H9 (cell line): ENCODE measurements at regions not wholly inside any gene's neighbourhood (a gene's known extent, or its start where the extent isn't known, plus 50 kb on each side); places are given as distances from the start of the nearest gene placed in this dataset.

Experiments used
- DNase-seq: peaks from one replicate; pipeline ENCODE4 v3.0.0-alpha.2; 2017
- H2AFZ ChIP-seq: one replicate; pipeline ENCODE4 v1.6.1; 2013; ENCODE audit warnings: mild to moderate bottlenecking, low read length, control low read depth, moderate library complexity
- H2AK5ac ChIP-seq: 2 replicates; pipeline ENCODE4 v1.6.1; 2013; ENCODE audit warnings: low read length, control low read depth, mixed read lengths; ENCODE audit not compliant: insufficient read length
- H2BK120ac ChIP-seq: one replicate; pipeline ENCODE4 v1.6.1; 2013; ENCODE audit warnings: low read depth, mild to moderate bottlenecking, low read length, control low read depth, inconsistent platforms; ENCODE audit not compliant: poor library complexity, severe bottlenecking
- H2BK12ac ChIP-seq: 2 replicates; pipeline ENCODE4 v1.6.1; 2013; ENCODE audit warnings: low read length, control low read depth, mixed read lengths, low read depth; ENCODE audit not compliant: insufficient read length
- H2BK15ac ChIP-seq: 2 replicates; pipeline ENCODE4 v1.6.1; 2013; ENCODE audit warnings: low read depth, low read length, control low read depth
- H2BK20ac ChIP-seq: one replicate; pipeline ENCODE4 v1.6.1; 2013; ENCODE audit warnings: low read depth, mild to moderate bottlenecking, low read length, control low read depth, inconsistent platforms; ENCODE audit not compliant: poor library complexity, severe bottlenecking
- H2BK5ac ChIP-seq: 2 replicates; pipeline ENCODE4 v1.6.1; 2013; ENCODE audit warnings: low read length, control low read depth, mixed read lengths; ENCODE audit not compliant: insufficient read length
- H3K14ac ChIP-seq: 2 replicates; pipeline ENCODE4 v1.6.1; 2013; ENCODE audit warnings: low read length, control low read depth; ENCODE audit not compliant: insufficient read depth
- H3K18ac ChIP-seq: 2 replicates; pipeline ENCODE4 v1.6.1; 2013; ENCODE audit warnings: low read depth, mild to moderate bottlenecking, mixed read lengths, low read length, control low read depth; ENCODE audit not compliant: insufficient read length
- H3K23ac ChIP-seq: 2 replicates; pipeline ENCODE4 v1.6.1; 2013; ENCODE audit warnings: low read length, control low read depth, mixed read lengths, low read depth; ENCODE audit not compliant: insufficient read length
- H3K23me2 ChIP-seq: 2 replicates; pipeline ENCODE4 v1.6.1; 2013; ENCODE audit warnings: low read depth, mild to moderate bottlenecking, mixed read lengths, low read length, control low read depth; ENCODE audit not compliant: insufficient read length, poor library complexity, severe bottlenecking
- H3K27ac ChIP-seq: 2 replicates; pipeline ENCODE4 v1.5.1; 2013; ENCODE audit warnings: low read length, control low read depth, mixed read lengths, low read depth; ENCODE audit not compliant: insufficient read length
- H3K27me3 ChIP-seq: 2 replicates; pipeline ENCODE4 v1.6.1; 2013; ENCODE audit warnings: low read length, control low read depth, inconsistent platforms; ENCODE audit not compliant: insufficient read depth
- H3K4ac ChIP-seq: 2 replicates; pipeline ENCODE4 v1.6.1; 2013; ENCODE audit warnings: low read depth, mild to moderate bottlenecking, control low read depth, inconsistent platforms, low read length, moderate library complexity
- H3K4me1 ChIP-seq: 2 replicates; pipeline ENCODE4 v1.6.1; 2013; ENCODE audit warnings: low read length, control low read depth, inconsistent platforms; ENCODE audit not compliant: insufficient read depth
- H3K4me2 ChIP-seq: 2 replicates; pipeline ENCODE4 v1.6.1; 2013; ENCODE audit warnings: low read length, control low read depth, mixed read lengths; ENCODE audit not compliant: insufficient read length, insufficient read depth
- H3K56ac ChIP-seq: 2 replicates; pipeline ENCODE4 v1.6.1; 2013; ENCODE audit warnings: low read depth, mild to moderate bottlenecking, mixed read lengths, low read length, control low read depth; ENCODE audit not compliant: insufficient read length
- H3K79me1 ChIP-seq: 2 replicates; pipeline ENCODE4 v1.6.1; 2013; ENCODE audit warnings: low read depth, mild to moderate bottlenecking, moderate library complexity, low read length, control low read depth, inconsistent platforms; ENCODE audit not compliant: insufficient read depth, poor library complexity, severe bottlenecking
- H3K79me2 ChIP-seq: 2 replicates; pipeline ENCODE4 v1.6.1; 2013; ENCODE audit warnings: low read length, control low read depth, inconsistent platforms; ENCODE audit not compliant: insufficient read depth
- H3K9ac ChIP-seq: 2 replicates; pipeline ENCODE4 v1.6.1; 2013; ENCODE audit warnings: low read length, control low read depth, mixed read lengths; ENCODE audit not compliant: insufficient read length; ENCODE audit errors: extremely low read depth
- H3K9me3 ChIP-seq: one replicate; pipeline ENCODE4 v1.6.1; 2013; ENCODE audit warnings: low read depth, low read length, inconsistent platforms; ENCODE audit not compliant: control insufficient read depth
- H3T11ph ChIP-seq: one replicate; pipeline ENCODE4 v1.6.1; 2013; ENCODE audit warnings: mild to moderate bottlenecking, low read length, control low read depth, inconsistent platforms
- H4K20me1 ChIP-seq: one replicate; pipeline ENCODE4 v1.6.1; 2013; ENCODE audit not compliant: control insufficient read depth, insufficient read length, insufficient read depth
- H4K5ac ChIP-seq: 2 replicates; pipeline ENCODE4 v1.6.1; 2013; ENCODE audit warnings: low read depth, mild to moderate bottlenecking, mixed read lengths, low read length, control low read depth; ENCODE audit not compliant: insufficient read length
- H4K8ac ChIP-seq: replicated peaks from 2 replicates; pipeline ENCODE4 v1.6.1; 2013; ENCODE audit warnings: low read length, control low read depth, mixed read lengths, low read depth; ENCODE audit not compliant: insufficient read length
- H4K91ac ChIP-seq: 2 replicates; pipeline ENCODE4 v1.6.1; 2013; ENCODE audit warnings: low read depth, mild to moderate bottlenecking, moderate library complexity, mixed read lengths, low read length, control low read depth; ENCODE audit not compliant: insufficient read length
- H3K27ac Mint-ChIP-seq, 3 experiments: 2 replicates in 2 of 3; 3 replicates in 1 of 3; pipeline ENCODE4 v1.8.0; 2020 to 2021; ENCODE audit warnings: mixed read lengths in 3 of 3, mild to moderate bottlenecking in 1 of 3, moderate library complexity in 1 of 3
- H3K27me3 Mint-ChIP-seq: 2 replicates; pipeline ENCODE4 v1.8.0; 2021; ENCODE audit warnings: low read depth, mild to moderate bottlenecking, moderate library complexity, mixed read lengths
- H3K36me3 Mint-ChIP-seq, 3 experiments: 2 replicates in 2 of 3; 3 replicates in 1 of 3; pipeline ENCODE4 v1.8.0; 2020 to 2021; ENCODE audit warnings: low read depth in 3 of 3, mixed read lengths in 3 of 3; ENCODE audit not compliant: insufficient read depth in 1 of 3
- H3K4me1 Mint-ChIP-seq, 2 experiments: 2 replicates each; pipeline ENCODE4 v1.8.0; 2020; ENCODE audit warnings: mixed read lengths in 2 of 2
- H3K4me3 Mint-ChIP-seq, 2 experiments: 2 replicates in 1 of 2; 3 replicates in 1 of 2; pipeline ENCODE4 v1.8.0; 2020 to 2021; ENCODE audit warnings: mild to moderate bottlenecking in 2 of 2, mixed read lengths in 2 of 2, moderate library complexity in 1 of 2
- H3K9me3 Mint-ChIP-seq, 2 experiments: 2 replicates in 1 of 2; 3 replicates in 1 of 2; pipeline ENCODE4 v1.8.0; 2020; ENCODE audit warnings: mild to moderate bottlenecking in 2 of 2, mixed read lengths in 2 of 2, moderate library complexity in 1 of 2
- CTCF ChIP-seq: fragments of 200-600 bp; sonication (generic); conservative IDR thresholded peaks from 3 replicates; pipeline ENCODE4 v1.8.0; 2021; ENCODE audit warnings: antibody characterized with exemption, mild to moderate bottlenecking

- H2BK15ac ChIP-seq = no peak overlapping the region
- no peak overlapping the region for H2BK20ac ChIP-seq
- H3K4me1 Mint-ChIP-seq = peaks cover 10% of the 10 kb centered on the region in 2 experiments
- no peaks in the 10 kb centered on the region for H3K23me2 ChIP-seq
- no peak overlapping the region for H3K56ac ChIP-seq
- H3K36me3 Mint-ChIP-seq = peaks cover 2 to 11% (median 3%) of the 10 kb centered on the region in 3 experiments; a peak in 4 of 7 replicates
- no peak overlapping the region for H2BK5ac ChIP-seq
- H4K5ac ChIP-seq = no peak overlapping the region
- no peak overlapping the region for H3T11ph ChIP-seq
- no peak overlapping the region for H3K14ac ChIP-seq
- H3K79me2 ChIP-seq = no peaks in the 10 kb centered on the region
- no peak overlapping the region for H3K27ac ChIP-seq
- no peak overlapping the region for H2BK12ac ChIP-seq
- no peaks in the 10 kb centered on the region for H3K79me1 ChIP-seq
- no peak overlapping the region for H2BK120ac ChIP-seq
- no peaks in the 10 kb centered on the region for H4K20me1 ChIP-seq
- no peak overlapping the region for H2AFZ ChIP-seq
- H3K27me3 ChIP-seq = no peaks in the 10 kb centered on the region
- no peak overlapping the region for H3K4ac ChIP-seq
- no peaks in the 10 kb centered on the region for H3K27me3 Mint-ChIP-seq
- H3K9me3 ChIP-seq = no peaks in the 10 kb centered on the region
- H2AK5ac ChIP-seq = no peak overlapping the region
- H3K23ac ChIP-seq = no peak overlapping the region
- no peak for DNase-seq
- no peak overlapping the region for H3K9ac ChIP-seq
- no peak overlapping the region for H3K4me3 Mint-ChIP-seq
- no peak overlapping the region for H3K4me2 ChIP-seq
- H3K27ac Mint-ChIP-seq = peak overlapping the region in 1 of 3 experiments; percentile 69; a peak in 2 of 7 replicates
- no peak overlapping the region for H4K8ac ChIP-seq
- no peaks in the 10 kb centered on the region for H3K4me1 ChIP-seq
- no peak for TF ChIP-seq CTCF
- no peak overlapping the region for H4K91ac ChIP-seq
- no peak overlapping the region for H3K18ac ChIP-seq
- H3K9me3 Mint-ChIP-seq = peaks cover 7 to 15% of the 10 kb centered on the region in 2 experiments
Observed at GRCh38 chr4:29948858-29949257, 771.3 kb upstream of the PCDH7 start.
